ENCODE measurements at regions not wholly inside any gene's neighbourhood (a gene's known extent, or its start where the extent isn't known, plus 50 kb on each side); places are given as distances from the start of the nearest gene placed in this dataset.

- FAIRE-seq, result no peak
Measured at GRCh38 chr10:130636313-130636930, 500.2 kb downstream of the GLRX3 start.

GRCh38 chr10:130637089-130637676, 501.0 kb downstream of the GLRX3 start:
- FAIRE-seq, result no peak

- FAIRE-seq, result no peak
Measured at GRCh38 chr10:130638991-130639390, 502.8 kb downstream of the GLRX3 start.

- no peak for FAIRE-seq
Measured at GRCh38 chr10:130642926-130643325, 506.7 kb downstream of the GLRX3 start.

GRCh38 chr10:130647341-130647740, 511.1 kb downstream of the GLRX3 start:
- FAIRE-seq, result no peak

GRCh38 chr10:130648807-130649206, 512.6 kb downstream of the GLRX3 start:
- FAIRE-seq, result no peak

- no peak for FAIRE-seq
Measured at GRCh38 chr10:130652544-130652943, 516.4 kb downstream of the GLRX3 start.

GRCh38 chr10:130652964-130653578, 516.9 kb downstream of the GLRX3 start:
- no peak for FAIRE-seq

- no peak for FAIRE-seq
Measured at GRCh38 chr10:130654726-130655125, 518.5 kb downstream of the GLRX3 start.

GRCh38 chr10:130655313-130656186, 519.4 kb downstream of the GLRX3 start:
- FAIRE-seq, result no peak

GRCh38 chr10:130656187-130656575, 520.0 kb downstream of the GLRX3 start:
- no peak for FAIRE-seq

- no peak for FAIRE-seq
Measured at GRCh38 chr10:130656582-130657133, 520.5 kb downstream of the GLRX3 start.

- no peak for FAIRE-seq
Measured at GRCh38 chr10:130658687-130659290, 522.6 kb downstream of the GLRX3 start.

GRCh38 chr10:130659528-130659927, 523.3 kb downstream of the GLRX3 start:
- FAIRE-seq, result no peak

GRCh38 chr10:130660266-130660665, 524.1 kb downstream of the GLRX3 start:
- FAIRE-seq, result no peak

GRCh38 chr10:130661419-130661818, 525.2 kb downstream of the GLRX3 start:
- no peak for FAIRE-seq

- FAIRE-seq, result no peak
Measured at GRCh38 chr10:130662775-130663174, 526.6 kb downstream of the GLRX3 start.

GRCh38 chr10:130664526-130664925, 528.3 kb downstream of the GLRX3 start:
- FAIRE-seq, result no peak

GRCh38 chr10:130666215-130666614, 530.0 kb downstream of the GLRX3 start:
- FAIRE-seq, result no peak

GRCh38 chr10:130686689-130687300, 550.6 kb downstream of the GLRX3 start:
- no peak for FAIRE-seq

GRCh38 chr10:130687566-130687965, 551.4 kb downstream of the GLRX3 start:
- no peak for FAIRE-seq
